Neural crest cell (in vitro differentiated cells): ENCODE measurements at regions not wholly inside any gene's neighbourhood (a gene's known extent, or its start where the extent isn't known, plus 50 kb on each side); places are given as distances from the start of the nearest gene placed in this dataset.

Source experiments
- DNase-seq: peaks from one replicate; pipeline ENCODE4 v3.0.0; 2021; ENCODE audit warnings: low read depth, mixed read lengths, low spot score
- H3K27ac Mint-ChIP-seq: one replicate; pipeline ENCODE4 v1.8.0; 2021; ENCODE audit warnings: mild to moderate bottlenecking, mixed read lengths; ENCODE audit not compliant: unreplicated experiment
- H3K27me3 Mint-ChIP-seq: 2 replicates; pipeline ENCODE4 v1.8.0; 2021; ENCODE audit warnings: low read depth, mild to moderate bottlenecking, mixed read lengths
- H3K36me3 Mint-ChIP-seq: 2 replicates; pipeline ENCODE4 v1.8.0; 2021; ENCODE audit warnings: low read depth, mild to moderate bottlenecking, mixed read lengths
- H3K4me1 Mint-ChIP-seq: 2 replicates; pipeline ENCODE4 v1.8.0; 2021; ENCODE audit warnings: mixed read lengths
- H3K4me3 Mint-ChIP-seq: one replicate; pipeline ENCODE4 v1.8.0; 2021; ENCODE audit warnings: mild to moderate bottlenecking, mixed read lengths
- H3K9me3 Mint-ChIP-seq: 2 replicates; pipeline ENCODE4 v1.8.0; 2021; ENCODE audit warnings: mixed read lengths
- TF ChIP-seq, protein P1 (sequence below): fragments of 200-600 bp; sonication (generic); conservative IDR thresholded peaks from 2 replicates; pipeline ENCODE4 v1.5.0; 2021; ENCODE audit warnings: antibody characterized with exemption, mild to moderate bottlenecking

DNA sequence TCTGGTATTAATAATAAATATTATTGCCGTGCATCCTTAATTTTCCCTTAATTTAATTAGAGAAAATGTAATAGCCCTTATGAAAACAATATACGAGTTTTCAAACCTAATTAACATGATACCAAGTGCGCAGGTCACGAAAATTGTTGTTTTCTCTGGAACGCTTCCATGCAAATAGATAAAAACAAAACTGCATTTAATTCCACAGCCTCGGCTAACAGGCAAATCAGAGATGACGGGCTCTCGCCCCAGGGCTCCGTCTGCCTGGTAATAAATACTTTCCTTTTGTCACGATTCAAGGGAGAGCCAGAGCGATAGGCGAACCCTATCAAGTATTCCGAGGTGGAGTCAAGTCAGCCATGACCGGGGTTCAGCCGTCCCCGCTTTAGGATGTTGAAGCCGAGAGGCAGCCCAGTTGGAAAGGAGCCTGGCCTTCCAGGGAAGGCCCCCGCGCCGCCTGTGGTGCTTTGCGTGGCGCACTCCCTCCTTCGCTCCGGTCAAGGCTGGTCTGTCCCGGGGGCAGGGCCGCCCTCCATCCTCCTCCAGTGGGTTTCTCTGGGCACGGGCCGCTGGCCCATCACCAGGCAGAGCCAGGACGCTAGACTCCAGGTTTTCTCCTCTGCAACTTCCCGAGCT lies 137.8 kb upstream of the GSC start:
- Mint-ChIP-seq H3K4me1 (no peaks in the 10 kb centered on the region), H3K4me3 (no peak overlapping the region), H3K9me3 (no peaks in the 10 kb centered on the region), H3K36me3 (no peaks in the 10 kb centered on the region), H3K27ac (no peak overlapping the region), H3K27me3 (peaks cover 3% of the 10 kb centered on the region)
- TF ChIP-seq, protein P1, sequence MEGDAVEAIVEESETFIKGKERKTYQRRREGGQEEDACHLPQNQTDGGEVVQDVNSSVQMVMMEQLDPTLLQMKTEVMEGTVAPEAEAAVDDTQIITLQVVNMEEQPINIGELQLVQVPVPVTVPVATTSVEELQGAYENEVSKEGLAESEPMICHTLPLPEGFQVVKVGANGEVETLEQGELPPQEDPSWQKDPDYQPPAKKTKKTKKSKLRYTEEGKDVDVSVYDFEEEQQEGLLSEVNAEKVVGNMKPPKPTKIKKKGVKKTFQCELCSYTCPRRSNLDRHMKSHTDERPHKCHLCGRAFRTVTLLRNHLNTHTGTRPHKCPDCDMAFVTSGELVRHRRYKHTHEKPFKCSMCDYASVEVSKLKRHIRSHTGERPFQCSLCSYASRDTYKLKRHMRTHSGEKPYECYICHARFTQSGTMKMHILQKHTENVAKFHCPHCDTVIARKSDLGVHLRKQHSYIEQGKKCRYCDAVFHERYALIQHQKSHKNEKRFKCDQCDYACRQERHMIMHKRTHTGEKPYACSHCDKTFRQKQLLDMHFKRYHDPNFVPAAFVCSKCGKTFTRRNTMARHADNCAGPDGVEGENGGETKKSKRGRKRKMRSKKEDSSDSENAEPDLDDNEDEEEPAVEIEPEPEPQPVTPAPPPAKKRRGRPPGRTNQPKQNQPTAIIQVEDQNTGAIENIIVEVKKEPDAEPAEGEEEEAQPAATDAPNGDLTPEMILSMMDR = no peak
- no peak for DNase-seq

DNA sequence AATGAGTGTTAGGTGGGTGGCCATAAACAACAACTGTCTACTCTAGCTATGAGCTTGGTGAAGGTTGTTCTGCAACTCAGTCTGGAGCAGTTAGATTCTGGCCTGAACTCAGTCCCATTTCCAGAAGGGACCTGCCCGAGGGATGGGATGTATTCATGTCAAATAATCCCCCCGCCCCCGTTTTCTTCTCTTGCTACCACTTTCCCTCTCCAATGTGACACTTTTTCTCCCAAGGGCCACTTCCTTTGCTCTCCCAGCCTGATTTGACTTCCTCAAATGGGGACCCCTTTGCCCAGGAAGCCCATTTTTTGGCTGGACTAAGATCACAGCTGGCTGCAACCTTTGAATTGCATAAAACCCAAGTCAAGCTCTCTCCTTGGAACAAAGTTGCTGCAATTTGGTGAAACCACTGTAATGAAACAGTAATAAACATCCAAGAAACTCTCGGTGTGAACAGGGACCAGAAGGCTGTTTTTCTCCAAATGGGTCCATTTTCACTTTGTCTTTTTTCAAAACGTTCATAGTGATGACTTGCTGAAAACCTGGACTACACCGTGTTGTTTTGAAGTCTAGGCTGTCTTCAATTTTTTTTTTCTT lies 137.2 kb upstream of the GSC start:
- H3K4me1 Mint-ChIP-seq = no peaks in the 10 kb centered on the region
- no peaks in the 10 kb centered on the region for H3K36me3 Mint-ChIP-seq
- peaks cover 3% of the 10 kb centered on the region for H3K27me3 Mint-ChIP-seq
- no peak overlapping the region for H3K4me3 Mint-ChIP-seq
- H3K27ac Mint-ChIP-seq = no peak overlapping the region
- DNase-seq = no peak
- no peaks in the 10 kb centered on the region for H3K9me3 Mint-ChIP-seq
- TF ChIP-seq, protein P1 = no peak

DNA sequence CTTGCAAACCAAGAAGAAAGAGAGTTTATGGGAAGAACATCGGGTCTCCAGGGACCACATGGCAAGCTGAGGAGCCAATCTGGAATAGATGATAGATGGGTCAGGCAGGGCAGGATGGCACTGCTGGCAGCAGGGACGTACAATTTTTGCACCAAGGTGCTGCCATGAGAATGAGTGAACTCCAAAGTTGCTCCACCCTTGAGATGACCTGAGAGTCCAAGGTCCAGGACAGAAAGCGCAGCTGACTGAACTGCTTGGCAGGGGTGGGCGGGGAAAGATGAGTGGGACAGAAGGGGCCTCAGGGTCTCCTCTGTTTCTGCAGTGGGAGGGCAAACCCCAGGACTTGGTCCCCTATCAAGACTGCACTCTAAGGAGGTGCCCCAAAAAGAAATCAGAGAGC lies 136.7 kb upstream of the GSC start:
- no peak overlapping the region for H3K27ac Mint-ChIP-seq
- no peak for DNase-seq
- no peaks in the 10 kb centered on the region for H3K4me1 Mint-ChIP-seq
- peaks cover 2% of the 10 kb centered on the region for H3K27me3 Mint-ChIP-seq
- no peak overlapping the region for H3K4me3 Mint-ChIP-seq
- TF ChIP-seq, protein P1 = no peak
- H3K36me3 Mint-ChIP-seq = no peaks in the 10 kb centered on the region
- no peaks in the 10 kb centered on the region for H3K9me3 Mint-ChIP-seq

DNA sequence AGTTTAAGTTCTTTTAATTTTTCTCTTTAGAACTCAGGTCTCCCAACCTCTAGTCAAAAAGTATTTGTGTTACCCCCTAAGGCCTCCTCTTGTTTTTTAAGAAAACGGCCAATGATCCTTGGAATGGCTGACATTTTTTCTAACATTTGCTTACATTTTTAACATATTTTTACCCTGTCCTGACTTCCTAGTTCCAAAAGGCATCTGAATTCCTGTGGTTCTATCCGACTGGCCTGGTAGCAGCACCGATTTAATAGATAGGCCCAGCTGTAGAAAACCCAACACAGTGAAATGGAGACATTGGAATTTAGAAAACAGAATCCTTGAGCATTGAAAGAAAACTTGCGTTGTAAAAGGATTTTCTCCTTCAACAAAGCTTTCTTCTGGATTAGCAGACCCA lies 134.7 kb upstream of the GSC start:
- H3K27me3 Mint-ChIP-seq = no peaks in the 10 kb centered on the region
- H3K27ac Mint-ChIP-seq = no peak overlapping the region
- no peaks in the 10 kb centered on the region for H3K4me1 Mint-ChIP-seq
- no peak for DNase-seq
- no peaks in the 10 kb centered on the region for H3K36me3 Mint-ChIP-seq
- H3K4me3 Mint-ChIP-seq = no peak overlapping the region
- no peaks in the 10 kb centered on the region for H3K9me3 Mint-ChIP-seq
- TF ChIP-seq, protein P1 = no peak

DNA sequence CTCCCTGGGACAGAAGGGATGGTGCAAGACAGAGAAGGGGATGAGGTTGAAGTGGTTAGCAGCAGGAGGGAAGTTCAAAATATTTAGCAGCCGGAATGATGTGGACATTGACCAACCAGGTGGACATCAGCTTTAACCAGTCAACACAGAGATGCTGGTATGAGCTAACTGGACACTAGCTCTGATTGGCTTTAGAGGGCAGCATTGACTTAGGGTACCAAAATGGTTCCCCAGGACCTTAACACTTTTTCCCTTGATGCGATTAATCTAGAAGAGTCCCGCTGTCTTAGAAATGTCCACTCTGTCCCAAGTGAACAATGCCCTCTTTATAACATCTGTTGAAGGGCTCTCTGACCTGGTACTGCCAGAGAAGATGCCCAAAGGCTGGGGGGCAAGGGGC lies 134.0 kb upstream of the GSC start:
- Mint-ChIP-seq H3K36me3 (no peaks in the 10 kb centered on the region), H3K27ac (no peak overlapping the region), H3K4me1 (no peaks in the 10 kb centered on the region), H3K9me3 (no peaks in the 10 kb centered on the region), H3K27me3 (no peaks in the 10 kb centered on the region), H3K4me3 (no peak overlapping the region)
- TF ChIP-seq, protein P1 = no peak
- no peak for DNase-seq
